K562 (cell line): ENCODE measurements at regions not wholly inside any gene's neighbourhood (a gene's known extent, or its start where the extent isn't known, plus 50 kb on each side); places are given as distances from the start of the nearest gene placed in this dataset.

ENCODE experiments used
- BACH1 ChIP-seq: fragments of 200-800 bp; sonication (Bioruptor generic); IDR thresholded peaks from 2 replicates; pipeline ENCODE4 v1.6.1; 2016; ENCODE audit warnings: missing genetic modification characterization, missing compliant biosample characterization
- BCL6 ChIP-seq: fragments of 250-450 bp; sonication (Bioruptor Pico); IDR thresholded peaks from 2 replicates; pipeline ENCODE4 v1.4.0; 2020
- BRD4 ChIP-seq: fragments of 200-600 bp; sonication (generic); IDR thresholded peaks from 2 replicates; pipeline ENCODE4 v1.6.1; 2017; ENCODE audit warnings: inconsistent platforms
- CCAR2 ChIP-seq: fragments of 200-400 bp; formaldehyde crosslinking; IDR thresholded peaks from 2 replicates; pipeline ENCODE4 v1.6.1; 2017; ENCODE audit warnings: mild to moderate bottlenecking, low read depth, low read length
- E2F3 ChIP-seq: fragments of 250-450 bp; sonication (Bioruptor Pico); IDR thresholded peaks from 2 replicates; pipeline ENCODE4 v1.4.0; 2020; ENCODE audit warnings: mild to moderate bottlenecking
- FOXA3 ChIP-seq, 2 experiments: fragments of 450-650 bp in 1 of 2; sonication (generic) in 1 of 2; formaldehyde crosslinking; IDR thresholded peaks in 1 of 2; conservative IDR thresholded peaks in 1 of 2; 2 replicates each; pipeline versions ENCODE4 v1.4.0 to v1.8.0; 2020 to 2022; ENCODE audit warnings: mild to moderate bottlenecking in 2 of 2, missing genetic modification reagents in 1 of 2
- JUNB ChIP-seq: fragments of 450-650 bp; formaldehyde crosslinking; conservative IDR thresholded peaks from 2 replicates; pipeline ENCODE4 v1.4.0; 2020; ENCODE audit warnings: mild to moderate bottlenecking
- KDM1A ChIP-seq, 2 experiments: fragments of 450-650 bp; IDR thresholded peaks; 2 replicates each; pipeline ENCODE4 v1.6.1; 2016; ENCODE audit warnings: mild to moderate bottlenecking in 2 of 2
- KLF10 ChIP-seq: fragments of 250-450 bp; sonication (Bioruptor Pico); IDR thresholded peaks from 2 replicates; pipeline ENCODE4 v1.6.1; 2021; ENCODE audit warnings: matching md5 sums
- MYC ChIP-seq, 2 experiments: fragments of 250-450 bp in 1 of 2; sonication (Bioruptor Pico) in 1 of 2; IDR thresholded peaks; 2 replicates each; pipeline versions ENCODE4 v1.5.1 to v1.6.1; 2012 to 2021; ENCODE audit warnings: low read depth in 2 of 2, borderline replicate concordance in 1 of 2, improper control_type of control experiment in 1 of 2, low read length in 1 of 2, mild to moderate bottlenecking in 1 of 2, moderate library complexity in 1 of 2
- NFE2 ChIP-seq: IDR thresholded peaks from 2 replicates; pipeline ENCODE4 v1.6.1; 2014; ENCODE audit warnings: antibody characterized with exemption, low read depth
- NR4A1 ChIP-seq, 2 experiments: fragments of 250-450 bp in 1 of 2; fragments of 450-650 bp in 1 of 2; sonication (Bioruptor Pico) in 1 of 2; IDR thresholded peaks; 2 replicates each; pipeline versions ENCODE4 v1.4.0 to v1.6.1; 2016 to 2020; ENCODE audit warnings: mild to moderate bottlenecking in 2 of 2, missing compliant biosample characterization in 1 of 2, missing genetic modification characterization in 1 of 2, moderate library complexity in 1 of 2
- RBM25 ChIP-seq: fragments of 200-400 bp; formaldehyde crosslinking; IDR thresholded peaks from 2 replicates; pipeline ENCODE4 v1.6.1; 2018; ENCODE audit warnings: low read length, low read depth, moderate library complexity; ENCODE audit not compliant: severe bottlenecking
- RCOR1 ChIP-seq, 2 experiments: IDR thresholded peaks; 2 replicates each; pipeline ENCODE4 v1.6.1; 2012; ENCODE audit warnings: low read depth in 2 of 2, low read length in 2 of 2, borderline replicate concordance in 1 of 2, improper control_type of control experiment in 1 of 2
- SP2 ChIP-seq: IDR thresholded peaks from 2 replicates; pipeline ENCODE4 v1.6.1; 2011; ENCODE audit warnings: mild to moderate bottlenecking, low read depth, low read length, moderate library complexity; ENCODE audit not compliant: poor library complexity, severe bottlenecking; ENCODE audit errors: extremely low read depth
- ZC3H11A ChIP-seq: IDR thresholded peaks from 2 replicates; pipeline ENCODE4 v1.6.1; 2012; ENCODE audit warnings: low read depth, low read length, improper control_type of control experiment
- ZNF232 ChIP-seq: sonication (generic); formaldehyde crosslinking; IDR thresholded peaks from 2 replicates; pipeline ENCODE4 v1.8.0; 2022; ENCODE audit warnings: mild to moderate bottlenecking, missing genetic modification reagents
- ZNF785 ChIP-seq: fragments of 250-450 bp; sonication (Bioruptor Pico); IDR thresholded peaks from 2 replicates; pipeline ENCODE4 v1.4.0; 2020; ENCODE audit warnings: mild to moderate bottlenecking
- TF ChIP-seq, protein P1 (sequence below), 2 experiments: IDR thresholded peaks in 1 of 2; conservative IDR thresholded peaks in 1 of 2; 2 replicates each; pipeline ENCODE4 v1.6.1; 2016; ENCODE audit warnings: low read depth in 2 of 2, mild to moderate bottlenecking in 1 of 2, missing compliant biosample characterization in 1 of 2, missing genetic modification characterization in 1 of 2, moderate library complexity in 1 of 2
- TF ChIP-seq, protein P2 (sequence below): fragments of 450-650 bp; formaldehyde crosslinking; IDR thresholded peaks from 2 replicates; pipeline ENCODE4 v1.4.0; 2022; ENCODE audit warnings: missing genetic modification characterization
- TF ChIP-seq, protein P3 (sequence below): sonication (generic); formaldehyde crosslinking; IDR thresholded peaks from 2 replicates; pipeline ENCODE4 v1.8.1; 2022; ENCODE audit warnings: missing genetic modification reagents
- TF ChIP-seq, protein P4 (sequence below): sonication (generic); formaldehyde crosslinking; IDR thresholded peaks from 2 replicates; pipeline ENCODE4 v1.5.0; 2020; ENCODE audit warnings: missing genetic modification reagents

DNA sequence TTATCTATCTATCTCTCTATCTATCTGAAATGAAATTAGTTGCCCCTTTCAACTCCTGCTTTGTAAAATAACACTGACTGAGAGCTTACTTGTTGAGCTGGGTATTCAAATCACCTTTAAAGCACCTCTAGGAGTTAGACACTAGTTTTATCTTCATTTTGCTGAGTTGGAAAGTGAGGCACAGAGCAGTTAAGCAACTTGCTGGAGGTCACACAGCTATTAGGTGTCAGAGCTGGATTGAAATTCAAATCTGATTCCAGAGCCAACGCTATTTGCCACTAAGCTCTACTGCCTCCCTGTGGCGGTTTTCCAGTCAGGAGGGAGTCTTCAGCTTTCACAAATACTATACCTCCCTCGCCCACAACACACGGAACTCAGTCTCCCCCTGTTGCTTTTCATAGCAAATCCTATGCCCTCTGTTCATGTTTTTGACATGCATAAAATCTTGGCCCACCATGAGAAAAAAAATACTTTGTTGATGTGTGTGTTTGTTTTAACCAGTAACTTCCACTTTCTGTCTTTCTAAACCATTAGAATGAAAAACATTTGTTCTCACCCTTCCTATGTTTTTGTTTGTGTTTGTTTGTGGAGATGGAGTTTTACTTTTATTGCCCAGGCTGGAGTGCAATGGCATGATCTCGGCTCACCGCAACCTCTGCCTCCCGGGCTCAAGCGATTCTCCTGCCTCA is 74.8 kb upstream of the SMURF2 start (continued):
- TF ChIP-seq, protein P1, sequence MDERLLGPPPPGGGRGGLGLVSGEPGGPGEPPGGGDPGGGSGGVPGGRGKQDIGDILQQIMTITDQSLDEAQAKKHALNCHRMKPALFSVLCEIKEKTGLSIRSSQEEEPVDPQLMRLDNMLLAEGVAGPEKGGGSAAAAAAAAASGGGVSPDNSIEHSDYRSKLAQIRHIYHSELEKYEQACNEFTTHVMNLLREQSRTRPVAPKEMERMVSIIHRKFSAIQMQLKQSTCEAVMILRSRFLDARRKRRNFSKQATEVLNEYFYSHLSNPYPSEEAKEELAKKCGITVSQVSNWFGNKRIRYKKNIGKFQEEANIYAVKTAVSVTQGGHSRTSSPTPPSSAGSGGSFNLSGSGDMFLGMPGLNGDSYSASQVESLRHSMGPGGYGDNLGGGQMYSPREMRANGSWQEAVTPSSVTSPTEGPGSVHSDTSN (CRISPR knock-in tag; IDR thresholded peaks at IDR 0.05; ENCODE audit: low read depth), result no peak
- TF ChIP-seq, protein P1 (tag; conservative IDR thresholded peaks at IDR 0.05; ENCODE audit: low read depth), result 0 out of 2 replicates have a peak, but pooled peaks have one; percentile 18
- no peak for TF ChIP-seq E2F3 (CRISPR knock-in tag)
- no peak for TF ChIP-seq MYC (IDR thresholded peaks at IDR 0.05; ENCODE audit: low read depth, low read length)
- TF ChIP-seq MYC (CRISPR knock-in tag; IDR thresholded peaks at IDR 0.05; ENCODE audit: borderline replicate concordance, low read depth), result no peak
- TF ChIP-seq KLF10, result no peak
- TF ChIP-seq ZC3H11A, result no peak
- TF ChIP-seq RCOR1 (IDR thresholded peaks at IDR 0.05; ENCODE audit: borderline replicate concordance in 1 of 2, low read depth in 2 of 2, low read length in 2 of 2), result peak in 1 of 2 experiments; percentile 45; a peak in 1 of 4 replicates
- peak; percentile 40 to 61; a peak in 3 of 4 replicates for TF ChIP-seq KDM1A (IDR thresholded peaks at IDR 0.05)
- TF ChIP-seq, protein P2, sequence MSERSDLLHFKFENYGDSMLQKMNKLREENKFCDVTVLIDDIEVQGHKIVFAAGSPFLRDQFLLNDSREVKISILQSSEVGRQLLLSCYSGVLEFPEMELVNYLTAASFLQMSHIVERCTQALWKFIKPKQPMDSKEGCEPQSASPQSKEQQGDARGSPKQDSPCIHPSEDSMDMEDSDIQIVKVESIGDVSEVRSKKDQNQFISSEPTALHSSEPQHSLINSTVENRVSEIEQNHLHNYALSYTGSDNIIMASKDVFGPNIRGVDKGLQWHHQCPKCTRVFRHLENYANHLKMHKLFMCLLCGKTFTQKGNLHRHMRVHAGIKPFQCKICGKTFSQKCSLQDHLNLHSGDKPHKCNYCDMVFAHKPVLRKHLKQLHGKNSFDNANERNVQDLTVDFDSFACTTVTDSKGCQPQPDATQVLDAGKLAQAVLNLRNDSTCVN (CRISPR knock-in tag), result no peak
- no peak for TF ChIP-seq JUNB
- no peak for TF ChIP-seq BACH1 (tag)
- TF ChIP-seq BCL6 (CRISPR knock-in tag), result no peak
- no peak for TF ChIP-seq ZNF785 (CRISPR knock-in tag)
- TF ChIP-seq CCAR2, result no peak
- TF ChIP-seq BRD4, result no peak
- TF ChIP-seq, protein P3, sequence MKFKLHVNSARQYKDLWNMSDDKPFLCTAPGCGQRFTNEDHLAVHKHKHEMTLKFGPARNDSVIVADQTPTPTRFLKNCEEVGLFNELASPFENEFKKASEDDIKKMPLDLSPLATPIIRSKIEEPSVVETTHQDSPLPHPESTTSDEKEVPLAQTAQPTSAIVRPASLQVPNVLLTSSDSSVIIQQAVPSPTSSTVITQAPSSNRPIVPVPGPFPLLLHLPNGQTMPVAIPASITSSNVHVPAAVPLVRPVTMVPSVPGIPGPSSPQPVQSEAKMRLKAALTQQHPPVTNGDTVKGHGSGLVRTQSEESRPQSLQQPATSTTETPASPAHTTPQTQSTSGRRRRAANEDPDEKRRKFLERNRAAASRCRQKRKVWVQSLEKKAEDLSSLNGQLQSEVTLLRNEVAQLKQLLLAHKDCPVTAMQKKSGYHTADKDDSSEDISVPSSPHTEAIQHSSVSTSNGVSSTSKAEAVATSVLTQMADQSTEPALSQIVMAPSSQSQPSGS, result no peak
- TF ChIP-seq RBM25, result peak; percentile 99
- TF ChIP-seq ZNF232, result no peak
- no peak for TF ChIP-seq FOXA3 (CRISPR knock-in tag; conservative IDR thresholded peaks at IDR 0.05 in 1 of 2, IDR thresholded peaks at IDR 0.05 in 1 of 2)
- TF ChIP-seq, protein P4, sequence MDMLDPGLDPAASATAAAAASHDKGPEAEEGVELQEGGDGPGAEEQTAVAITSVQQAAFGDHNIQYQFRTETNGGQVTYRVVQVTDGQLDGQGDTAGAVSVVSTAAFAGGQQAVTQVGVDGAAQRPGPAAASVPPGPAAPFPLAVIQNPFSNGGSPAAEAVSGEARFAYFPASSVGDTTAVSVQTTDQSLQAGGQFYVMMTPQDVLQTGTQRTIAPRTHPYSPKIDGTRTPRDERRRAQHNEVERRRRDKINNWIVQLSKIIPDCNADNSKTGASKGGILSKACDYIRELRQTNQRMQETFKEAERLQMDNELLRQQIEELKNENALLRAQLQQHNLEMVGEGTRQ (CRISPR knock-in tag), result no peak
- no peak for TF ChIP-seq SP2
- TF ChIP-seq NR4A1 (CRISPR knock-in tag; IDR thresholded peaks at IDR 0.05), result no peak
- no peak for TF ChIP-seq NR4A1 (tag; IDR thresholded peaks at IDR 0.05)
- no peak for TF ChIP-seq NFE2
